Caco-2 (cell line): ENCODE measurements at regions not wholly inside any gene's neighbourhood (a gene's known extent, or its start where the extent isn't known, plus 50 kb on each side); places are given as distances from the start of the nearest gene placed in this dataset.

Experiments
- BruUV-seq: library from RNA; stranded (reverse); fragments of 400-500 nt; replicated peaks from 2 replicates; lab custom pipeline; 2021; lab: Mats Ljungman, UMichigan
- CTCF ChIA-PET: fragments of 300-600 bp; sonication (Branson Sonifier 250); formaldehyde crosslinking; loops from one replicate; lab custom pipeline; 2022; ENCODE audit warnings: antibody characterized with exemption; lab: Charles Lee
- POLR2A ChIA-PET: fragments of 300-600 bp; sonication (Branson Sonifier 250); formaldehyde crosslinking; loops from one replicate; lab custom pipeline; 2022; ENCODE audit warnings: antibody characterized with exemption; lab: Charles Lee
- DNase-seq, 2 experiments: peaks; one replicate each; pipeline versions ENCODE4 v3.0.0 to v3.0.0-alpha.2; 2020 to 2022
- H3K27me3 ChIP-seq: replicated peaks from 2 replicates; pipeline ENCODE4 v1.6.0; 2011; ENCODE audit warnings: low read length; ENCODE audit not compliant: control insufficient read depth, insufficient read depth
- H3K36me3 ChIP-seq: 2 replicates; pipeline ENCODE4 v1.5.1; 2011; ENCODE audit warnings: low read length; ENCODE audit not compliant: control insufficient read depth, insufficient read depth
- H3K4me1 ChIP-seq: fragments of 250-450 bp; sonication (Bioruptor Pico); 2 replicates; pipeline ENCODE4 v1.5.1; 2020; ENCODE audit warnings: mild to moderate bottlenecking
- H3K4me3 ChIP-seq: 2 replicates; pipeline ENCODE4 v1.5.1; 2011; ENCODE audit warnings: low read depth, mild to moderate bottlenecking, control low read depth, low read length
- H3K9me3 ChIP-seq: fragments of 250-450 bp; sonication (Bioruptor Pico); 2 replicates; pipeline ENCODE4 v1.5.1; 2020; ENCODE audit warnings: mild to moderate bottlenecking, moderate library complexity
- H3K27ac Mint-ChIP-seq: one replicate; pipeline ENCODE4 v1.8.0; 2022; ENCODE audit warnings: mixed read lengths; ENCODE audit not compliant: unreplicated experiment
- H3K27me3 Mint-ChIP-seq: one replicate; pipeline ENCODE4 v1.8.0; 2022; ENCODE audit warnings: mixed read lengths; ENCODE audit not compliant: insufficient read depth, unreplicated experiment
- H3K36me3 Mint-ChIP-seq: one replicate; pipeline ENCODE4 v1.8.0; 2022; ENCODE audit warnings: mild to moderate bottlenecking, mixed read lengths; ENCODE audit not compliant: insufficient read depth, unreplicated experiment
- H3K4me1 Mint-ChIP-seq: one replicate; pipeline ENCODE4 v1.8.0; 2022; ENCODE audit warnings: low read depth, mixed read lengths; ENCODE audit not compliant: unreplicated experiment
- H3K4me3 Mint-ChIP-seq: one replicate; pipeline ENCODE4 v1.8.0; 2022; ENCODE audit warnings: mild to moderate bottlenecking, moderate library complexity, mixed read lengths; ENCODE audit not compliant: unreplicated experiment
- H3K9me3 Mint-ChIP-seq: one replicate; pipeline ENCODE4 v1.8.0; 2022; ENCODE audit warnings: mixed read lengths; ENCODE audit not compliant: unreplicated experiment
- CTCF ChIP-seq, 2 experiments: fragments of 200-600 bp in 1 of 2; IDR thresholded peaks; 1 replicate in 1 of 2; 2 replicates in 1 of 2; pipeline versions ENCODE4 v1.5.1 to v1.8.0; 2011 to 2022; ENCODE audit warnings: antibody characterized with exemption in 1 of 2, control low read depth in 1 of 2, inconsistent platforms in 1 of 2, low read depth in 1 of 2, low read length in 1 of 2, mild to moderate bottlenecking in 1 of 2, moderate library complexity in 1 of 2; ENCODE audit not compliant: insufficient read depth in 1 of 2, severe bottlenecking in 1 of 2, unreplicated experiment in 1 of 2
- intact Hi-C: fragments of 100-400 bp; cut with micrococcal nuclease; formaldehyde crosslinking; loops from one replicate; pipeline ENCODE4 v1.10.0; 2022; ENCODE audit not compliant: unreplicated experiment

GRCh38 chr2:48901015-48901343, 145.5 kb upstream of the LHCGR start:
- CTCF ChIA-PET = no interaction called here
- no peak for DNase-seq
- no peaks in the 10 kb centered on the region for H3K27me3 ChIP-seq
- H3K4me3 ChIP-seq = no peak overlapping the region
- H3K27me3 Mint-ChIP-seq = peaks cover 20% of the 10 kb centered on the region
- no peaks in the 10 kb centered on the region for H3K4me1 ChIP-seq
- H3K27ac Mint-ChIP-seq = no peak overlapping the region
- H3K9me3 ChIP-seq = no peaks in the 10 kb centered on the region
- no peaks in the 10 kb centered on the region for H3K4me1 Mint-ChIP-seq
- H3K36me3 ChIP-seq = no peaks in the 10 kb centered on the region
- intact Hi-C loops = no loop called here
- H3K4me3 Mint-ChIP-seq = no peak overlapping the region
- BruUV-seq = no TSS peak
- no peak for TF ChIP-seq CTCF (IDR thresholded peaks at IDR 0.05; ENCODE audit: insufficient read depth in 1 of 2, low read depth in 1 of 2, low read length in 1 of 2, severe bottlenecking in 1 of 2, unreplicated experiment in 1 of 2)
- no peaks in the 10 kb centered on the region for H3K9me3 Mint-ChIP-seq
- POLR2A ChIA-PET = no interaction called here
- no peaks in the 10 kb centered on the region for H3K36me3 Mint-ChIP-seq

- intact Hi-C loops = no loop called here
- Mint-ChIP-seq H3K9me3 (no peaks in the 10 kb centered on the region), H3K27me3 (peaks cover 15% of the 10 kb centered on the region), H3K4me1 (no peaks in the 10 kb centered on the region), H3K27ac (no peak overlapping the region), H3K36me3 (no peaks in the 10 kb centered on the region), H3K4me3 (no peak overlapping the region)
- H3K9me3 ChIP-seq = no peaks in the 10 kb centered on the region
- H3K4me1 ChIP-seq = no peaks in the 10 kb centered on the region
- no TSS peak for BruUV-seq
- CTCF ChIA-PET = no interaction called here
- POLR2A ChIA-PET = no interaction called here
- no peak overlapping the region for H3K4me3 ChIP-seq
- DNase-seq = no peak
- no peaks in the 10 kb centered on the region for H3K27me3 ChIP-seq
- H3K36me3 ChIP-seq = no peaks in the 10 kb centered on the region
- TF ChIP-seq CTCF (IDR thresholded peaks at IDR 0.05; ENCODE audit: insufficient read depth in 1 of 2, low read depth in 1 of 2, low read length in 1 of 2, severe bottlenecking in 1 of 2, unreplicated experiment in 1 of 2) = no peak
Measured at GRCh38 chr2:48900321-48901014, 144.9 kb upstream of the LHCGR start.

- Histone ChIP-seq H3K36me3 (no peaks in the 10 kb centered on the region), H3K27me3 (no peaks in the 10 kb centered on the region), H3K4me1 (no peaks in the 10 kb centered on the region), H3K4me3 (no peak overlapping the region), H3K9me3 (no peaks in the 10 kb centered on the region)
- CTCF ChIA-PET = no interaction called here
- no peaks in the 10 kb centered on the region for H3K36me3 Mint-ChIP-seq
- intact Hi-C loops = no loop called here
- POLR2A ChIA-PET = no interaction called here
- no TSS peak for BruUV-seq
- no peak overlapping the region for H3K4me3 Mint-ChIP-seq
- no peak for DNase-seq
- peaks cover 5% of the 10 kb centered on the region for H3K27me3 Mint-ChIP-seq
- TF ChIP-seq CTCF (IDR thresholded peaks at IDR 0.05; ENCODE audit: insufficient read depth in 1 of 2, low read depth in 1 of 2, low read length in 1 of 2, severe bottlenecking in 1 of 2, unreplicated experiment in 1 of 2) = no peak
- no peaks in the 10 kb centered on the region for H3K9me3 Mint-ChIP-seq
- H3K4me1 Mint-ChIP-seq = no peaks in the 10 kb centered on the region
- H3K27ac Mint-ChIP-seq = no peak overlapping the region
Measured at GRCh38 chr2:48896870-48897269, 141.3 kb upstream of the LHCGR start.
